Smooth muscle cell (in vitro differentiated cells): ENCODE measurements at regions not wholly inside any gene's neighbourhood (a gene's known extent, or its start where the extent isn't known, plus 50 kb on each side); places are given as distances from the start of the nearest gene placed in this dataset.
A peak's percentile ranks its signal among the peaks of the same experiment; 100 is the strongest.

Experiments used
- DNase-seq: peaks from one replicate; lab custom pipeline; 2025; ENCODE audit not compliant: unreplicated experiment; lab: John Stamatoyannopoulos, UW
- H2AFZ ChIP-seq: fragments of 200-600 bp; sonication (generic); 2 replicates; pipeline ENCODE4 v1.6.0; 2016; ENCODE audit warnings: antibody characterized with exemption, low read depth, mild to moderate bottlenecking
- H3F3A ChIP-seq: fragments of 200-600 bp; sonication (generic); 2 replicates; pipeline ENCODE4 v1.6.0; 2017; ENCODE audit warnings: antibody characterized with exemption, low read depth
- H3K27ac ChIP-seq: fragments of 200-600 bp; sonication (generic); 2 replicates; pipeline ENCODE4 v1.5.1; 2016; ENCODE audit warnings: low read depth, mild to moderate bottlenecking
- H3K27me3 ChIP-seq: fragments of 200-600 bp; sonication (generic); 2 replicates; pipeline ENCODE4 v1.6.1; 2016; ENCODE audit warnings: low read depth, mild to moderate bottlenecking
- H3K36me3 ChIP-seq: fragments of 200-600 bp; sonication (generic); 2 replicates; pipeline ENCODE4 v1.5.1; 2016; ENCODE audit warnings: low read depth
- H3K4me1 ChIP-seq: fragments of 200-600 bp; sonication (generic); 2 replicates; pipeline ENCODE4 v1.5.1; 2016; ENCODE audit warnings: low read depth
- H3K4me2 ChIP-seq: fragments of 200-600 bp; sonication (generic); 2 replicates; pipeline ENCODE4 v1.6.0; 2016; ENCODE audit warnings: mild to moderate bottlenecking
- H3K4me3 ChIP-seq: fragments of 200-600 bp; sonication (generic); 2 replicates; pipeline ENCODE4 v1.5.1; 2016; ENCODE audit warnings: mild to moderate bottlenecking
- H3K79me2 ChIP-seq: fragments of 200-600 bp; sonication (generic); 2 replicates; pipeline ENCODE4 v1.6.0; 2016; ENCODE audit warnings: low read depth, mild to moderate bottlenecking
- H3K9ac ChIP-seq: fragments of 200-600 bp; sonication (generic); 2 replicates; pipeline ENCODE4 v1.6.0; 2016; ENCODE audit warnings: low read depth
- H3K9me3 ChIP-seq: fragments of 200-600 bp; sonication (generic); replicated peaks from 2 replicates; pipeline ENCODE4 v1.5.1; 2016; ENCODE audit warnings: low read depth
- H4K20me1 ChIP-seq: fragments of 200-600 bp; sonication (generic); 2 replicates; pipeline ENCODE4 v1.6.0; 2016; ENCODE audit warnings: low read depth
- CTCF ChIP-seq: fragments of 200-600 bp; sonication (generic); IDR thresholded peaks from 2 replicates; pipeline ENCODE4 v1.5.1; 2017; ENCODE audit warnings: borderline replicate concordance, mild to moderate bottlenecking, antibody characterized with exemption; ENCODE audit not compliant: insufficient read depth, poor library complexity, severe bottlenecking
- WGBS: methylation state at CpG from one replicate; pipeline ENCODE4 v1.1.7; 2016; ENCODE audit warnings: low lambda C conversion rate; 5-methylcytosine and 5-hydroxymethylcytosine counted together

GRCh38 chr1:162937716-162938395 lies 76.9 kb upstream of the CCDC190 start:
- Histone ChIP-seq H3K36me3 (no peaks in the 10 kb centered on the region), H2AFZ (no peak overlapping the region), H3F3A (peaks cover 7% of the 10 kb centered on the region), H3K4me1 (peaks cover 2% of the 10 kb centered on the region), H3K27me3 (no peaks in the 10 kb centered on the region), H3K9ac (no peak overlapping the region), H4K20me1 (no peaks in the 10 kb centered on the region), H3K9me3 (no peaks in the 10 kb centered on the region), H3K4me2 (peak overlapping the region; percentile 49), H3K27ac (peak overlapping the region; percentile 58), H3K79me2 (no peaks in the 10 kb centered on the region), H3K4me3 (no peak overlapping the region)
- WGBS = 27% methylated on average over 5 of the region's 5 CpGs
- TF ChIP-seq CTCF = no peak
- no peak for DNase-seq

GRCh38 chr1:162930976-162931560 lies 70.1 kb upstream of the CCDC190 start:
- H2AFZ ChIP-seq = no peak overlapping the region
- H3K79me2 ChIP-seq = no peaks in the 10 kb centered on the region
- WGBS = 29% methylated on average over 3 of the region's 3 CpGs
- no peaks in the 10 kb centered on the region for H3K36me3 ChIP-seq
- H3K27ac ChIP-seq = no peak overlapping the region
- no peak for TF ChIP-seq CTCF
- no peaks in the 10 kb centered on the region for H3K27me3 ChIP-seq
- no peaks in the 10 kb centered on the region for H3K4me1 ChIP-seq
- DNase-seq = no peak
- no peaks in the 10 kb centered on the region for H4K20me1 ChIP-seq
- peaks cover 9% of the 10 kb centered on the region for H3F3A ChIP-seq
- no peak overlapping the region for H3K4me3 ChIP-seq
- no peak overlapping the region for H3K9ac ChIP-seq
- H3K9me3 ChIP-seq = no peaks in the 10 kb centered on the region
- peak overlapping the region; percentile 6 for H3K4me2 ChIP-seq

- Histone ChIP-seq H3K4me1 (no peaks in the 10 kb centered on the region), H3K4me2 (peak overlapping the region; percentile 6), H4K20me1 (no peaks in the 10 kb centered on the region), H3K27me3 (no peaks in the 10 kb centered on the region), H3K36me3 (no peaks in the 10 kb centered on the region), H3K9me3 (no peaks in the 10 kb centered on the region), H3F3A (peaks cover 9% of the 10 kb centered on the region), H3K79me2 (no peaks in the 10 kb centered on the region), H3K4me3 (no peak overlapping the region), H3K9ac (no peak overlapping the region), H2AFZ (no peak overlapping the region), H3K27ac (no peak overlapping the region)
- no peak for TF ChIP-seq CTCF
- no peak for DNase-seq
Observed at GRCh38 chr1:162930532-162930931, 69.6 kb upstream of the CCDC190 start.

GRCh38 chr1:162929177-162929576 lies 68.2 kb upstream of the CCDC190 start:
- no peak for DNase-seq
- 35% methylated on average over 3 of the region's 3 CpGs for WGBS
- H3K4me2 ChIP-seq = no peak overlapping the region

More at GRCh38 chr1:162929177-162929576, 68.2 kb upstream of the CCDC190 start:
- no peak for TF ChIP-seq CTCF
- Histone ChIP-seq H3K4me3 (no peak overlapping the region), H3K36me3 (no peaks in the 10 kb centered on the region), H3K4me1 (no peaks in the 10 kb centered on the region), H3K27ac (no peak overlapping the region), H3K9ac (no peak overlapping the region), H3K9me3 (no peaks in the 10 kb centered on the region), H4K20me1 (no peaks in the 10 kb centered on the region), H3K27me3 (no peaks in the 10 kb centered on the region), H3F3A (peaks cover 9% of the 10 kb centered on the region), H3K79me2 (no peaks in the 10 kb centered on the region), H2AFZ (no peak overlapping the region)
